ENCODE measurements at regions not wholly inside any gene's neighbourhood (a gene's known extent, or its start where the extent isn't known, plus 50 kb on each side); places are given as distances from the start of the nearest gene placed in this dataset.

GRCh38 chr11:103731670-103732069 is 304.8 kb upstream of the DDI1 start:
- CTCF ChIA-PET, result no interaction called here
- TF ChIP-seq EZH2 (IDR thresholded peaks at IDR 0.05; ENCODE audit: borderline replicate concordance, low read depth, low read length, poor library complexity, severe bottlenecking) (no peak), CTCF (conservative IDR thresholded peaks at IDR 0.05; ENCODE audit: low read depth, low read length) (no peak)
- Histone ChIP-seq H3K27me3 (replicated peaks; ENCODE audit: insufficient read depth, low read depth, low read length, poor library complexity) (no peaks in the 10 kb centered on the region), H3K4me3 (ENCODE audit: low read depth, low read length, poor library complexity, severe bottlenecking) (no peak overlapping the region), H3K36me3 (ENCODE audit: insufficient read depth, low read length, poor library complexity, severe bottlenecking) (no peaks in the 10 kb centered on the region), H3K9me3 (ENCODE audit: low read depth, low read length, poor library complexity, severe bottlenecking) (peaks cover 4% of the 10 kb centered on the region), H3K4me1 (ENCODE audit: insufficient read depth, low read length, poor library complexity, severe bottlenecking) (peaks cover 8% of the 10 kb centered on the region), H3K27ac (ENCODE audit: low read depth, low read length, poor library complexity, severe bottlenecking) (no peak overlapping the region)
- BruUV-seq (replicated peaks), result no TSS peak
- POLR2A ChIA-PET (ENCODE audit: low non-redundant PET), result no interaction called here
- intact Hi-C loops (cut with micrococcal nuclease; ENCODE audit: unreplicated experiment), result no loop called here
- no peak for DNase-seq (ENCODE audit: low spot score)

DNA sequence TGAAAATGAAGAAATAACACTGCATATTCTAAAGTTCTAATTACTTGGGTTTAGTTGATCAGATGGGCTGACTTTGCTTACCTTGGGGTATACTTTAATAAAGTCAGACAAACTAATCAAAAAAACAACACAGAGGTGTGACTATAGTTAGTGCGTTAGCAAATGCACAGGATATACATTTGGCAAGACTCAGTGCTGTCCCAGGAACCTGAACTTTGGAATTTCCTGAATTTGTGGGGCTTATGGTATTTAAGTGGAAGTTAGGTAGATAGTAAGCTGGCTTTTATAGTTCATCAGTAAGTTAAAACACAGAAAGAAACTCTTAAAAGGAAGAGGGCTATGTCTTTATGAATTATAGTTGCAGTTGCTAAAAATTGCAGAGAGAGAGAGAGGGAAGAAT is 302.6 kb upstream of the DDI1 start:
- DNase-seq (ENCODE audit: low spot score), result no peak
- no peaks in the 10 kb centered on the region for H3K27me3 ChIP-seq (replicated peaks; ENCODE audit: insufficient read depth, low read depth, low read length, poor library complexity)
- no peak for TF ChIP-seq EZH2 (IDR thresholded peaks at IDR 0.05; ENCODE audit: borderline replicate concordance, low read depth, low read length, poor library complexity, severe bottlenecking)
- no TSS peak for BruUV-seq (replicated peaks)
- intact Hi-C loops (cut with micrococcal nuclease; ENCODE audit: unreplicated experiment), result no loop called here
- H3K4me3 ChIP-seq (ENCODE audit: low read depth, low read length, poor library complexity, severe bottlenecking), result no peak overlapping the region
- H3K36me3 ChIP-seq (ENCODE audit: insufficient read depth, low read length, poor library complexity, severe bottlenecking), result no peaks in the 10 kb centered on the region
- H3K4me1 ChIP-seq (ENCODE audit: insufficient read depth, low read length, poor library complexity, severe bottlenecking), result peaks cover 8% of the 10 kb centered on the region
- CTCF ChIA-PET, result no interaction called here
- no peaks in the 10 kb centered on the region for H3K9me3 ChIP-seq (ENCODE audit: low read depth, low read length, poor library complexity, severe bottlenecking)
- POLR2A ChIA-PET (ENCODE audit: low non-redundant PET), result no interaction called here
- H3K27ac ChIP-seq (ENCODE audit: low read depth, low read length, poor library complexity, severe bottlenecking), result no peak overlapping the region

GRCh38 chr11:103735497-103736032 is 300.9 kb upstream of the DDI1 start:
- POLR2A ChIA-PET (ENCODE audit: low non-redundant PET), result no interaction called here

More at GRCh38 chr11:103735497-103736032, 300.9 kb upstream of the DDI1 start:
- Histone ChIP-seq H3K36me3 (ENCODE audit: insufficient read depth, low read length, poor library complexity, severe bottlenecking) (no peaks in the 10 kb centered on the region), H3K4me3 (ENCODE audit: low read depth, low read length, poor library complexity, severe bottlenecking) (no peak overlapping the region), H3K9me3 (ENCODE audit: low read depth, low read length, poor library complexity, severe bottlenecking) (no peaks in the 10 kb centered on the region), H3K27ac (ENCODE audit: low read depth, low read length, poor library complexity, severe bottlenecking) (no peak overlapping the region), H3K27me3 (replicated peaks; ENCODE audit: insufficient read depth, low read depth, low read length, poor library complexity) (no peaks in the 10 kb centered on the region), H3K4me1 (ENCODE audit: insufficient read depth, low read length, poor library complexity, severe bottlenecking) (peaks cover 4% of the 10 kb centered on the region)
- intact Hi-C loops (cut with micrococcal nuclease; ENCODE audit: unreplicated experiment), result no loop called here
- no peak for DNase-seq (ENCODE audit: low spot score)
- TF ChIP-seq EZH2 (IDR thresholded peaks at IDR 0.05; ENCODE audit: borderline replicate concordance, low read depth, low read length, poor library complexity, severe bottlenecking) (no peak), CTCF (conservative IDR thresholded peaks at IDR 0.05; ENCODE audit: low read depth, low read length) (no peak)
- CTCF ChIA-PET, result no interaction called here
- no TSS peak for BruUV-seq (replicated peaks)

Data from A673 (cell line).